Vagina (tissue), 2 donors: ENCODE measurements at regions not wholly inside any gene's neighbourhood (a gene's known extent, or its start where the extent isn't known, plus 50 kb on each side); places are given as distances from the start of the nearest gene placed in this dataset.

ENCODE experiments used
- POLR2A ChIP-seq, 2 donors: fragments of 450-650 bp; IDR thresholded peaks; one replicate each; pipeline ENCODE4 v1.6.1; 2017; ENCODE audit warnings: antibody characterized with exemption in 2 of 2, mild to moderate bottlenecking in 2 of 2, moderate library complexity in 2 of 2
- TF ChIP-seq, protein P1 (sequence below), 3 experiments: fragments of 450-650 bp in 2 of 3; fragments of 200-600 bp in 1 of 3; sonication (generic) in 1 of 3; IDR thresholded peaks; one replicate each; pipeline ENCODE4 v1.5.1; 2017 to 2019; ENCODE audit warnings: antibody characterized with exemption in 3 of 3, mild to moderate bottlenecking in 2 of 3, moderate library complexity in 2 of 3

DNA sequence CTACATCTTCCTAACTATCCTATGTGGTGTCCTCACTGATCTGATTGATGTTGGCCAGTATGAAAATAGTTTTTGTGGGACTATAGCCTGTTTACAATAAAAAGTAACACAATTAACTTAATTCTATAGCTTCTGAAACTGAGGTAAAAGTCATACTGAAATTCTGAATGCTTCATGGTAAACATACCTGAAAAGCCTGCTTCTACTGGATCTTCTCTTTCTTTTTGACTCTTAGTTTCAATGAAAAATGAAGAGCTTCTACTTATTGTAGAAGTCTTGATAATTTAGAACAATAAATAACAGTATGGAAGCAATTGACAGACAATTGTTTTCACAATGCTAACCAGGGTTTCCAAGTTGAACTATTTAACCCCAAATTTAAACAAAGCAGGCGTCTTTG is 383.9 kb upstream of the MMS22L start:
- TF ChIP-seq, protein P1, sequence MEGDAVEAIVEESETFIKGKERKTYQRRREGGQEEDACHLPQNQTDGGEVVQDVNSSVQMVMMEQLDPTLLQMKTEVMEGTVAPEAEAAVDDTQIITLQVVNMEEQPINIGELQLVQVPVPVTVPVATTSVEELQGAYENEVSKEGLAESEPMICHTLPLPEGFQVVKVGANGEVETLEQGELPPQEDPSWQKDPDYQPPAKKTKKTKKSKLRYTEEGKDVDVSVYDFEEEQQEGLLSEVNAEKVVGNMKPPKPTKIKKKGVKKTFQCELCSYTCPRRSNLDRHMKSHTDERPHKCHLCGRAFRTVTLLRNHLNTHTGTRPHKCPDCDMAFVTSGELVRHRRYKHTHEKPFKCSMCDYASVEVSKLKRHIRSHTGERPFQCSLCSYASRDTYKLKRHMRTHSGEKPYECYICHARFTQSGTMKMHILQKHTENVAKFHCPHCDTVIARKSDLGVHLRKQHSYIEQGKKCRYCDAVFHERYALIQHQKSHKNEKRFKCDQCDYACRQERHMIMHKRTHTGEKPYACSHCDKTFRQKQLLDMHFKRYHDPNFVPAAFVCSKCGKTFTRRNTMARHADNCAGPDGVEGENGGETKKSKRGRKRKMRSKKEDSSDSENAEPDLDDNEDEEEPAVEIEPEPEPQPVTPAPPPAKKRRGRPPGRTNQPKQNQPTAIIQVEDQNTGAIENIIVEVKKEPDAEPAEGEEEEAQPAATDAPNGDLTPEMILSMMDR (IDR thresholded peaks at IDR 0.05), result no peak
- no peak for TF ChIP-seq POLR2A (IDR thresholded peaks at IDR 0.05)
